ENCODE measurements at regions not wholly inside any gene's neighbourhood (a gene's known extent, or its start where the extent isn't known, plus 50 kb on each side); places are given as distances from the start of the nearest gene placed in this dataset.

DNA sequence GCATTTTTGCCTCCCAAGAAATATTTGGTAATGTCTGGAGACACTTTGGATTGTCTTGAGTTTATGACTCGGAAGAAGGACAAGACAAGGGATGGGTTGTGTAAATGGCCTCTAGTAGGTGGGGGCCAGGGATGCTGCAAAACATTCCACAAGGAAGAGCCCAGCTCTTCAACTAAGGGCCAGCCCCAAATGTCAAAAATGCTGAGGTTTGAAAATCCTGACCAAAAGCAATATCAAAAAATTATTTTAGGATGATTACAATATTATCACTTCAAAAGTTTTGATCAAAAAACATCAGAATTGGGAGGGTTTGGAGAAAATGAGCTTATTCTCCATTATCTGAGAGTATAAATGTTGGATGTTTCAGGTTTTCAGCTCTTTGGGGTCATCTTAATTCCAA lies 248.9 kb upstream of the SLC24A2 start:
- Mint-ChIP-seq H3K4me1 (peaks cover 4% of the 10 kb centered on the region), H3K27ac (no peak overlapping the region), H3K36me3 (no peaks in the 10 kb centered on the region), H3K27me3 (no peaks in the 10 kb centered on the region), H3K4me3 (no peak overlapping the region), H3K9me3 (no peaks in the 10 kb centered on the region)
- no peak for ATAC-seq

GRCh38 chr9:20033511-20033910 lies 244.7 kb upstream of the SLC24A2 start:
- H3K4me3 Mint-ChIP-seq: no peak overlapping the region
- no peaks in the 10 kb centered on the region for H3K4me1 Mint-ChIP-seq
- no peaks in the 10 kb centered on the region for H3K27me3 Mint-ChIP-seq
- no peak for ATAC-seq
- no peaks in the 10 kb centered on the region for H3K9me3 Mint-ChIP-seq
- H3K36me3 Mint-ChIP-seq: no peaks in the 10 kb centered on the region
- no peak overlapping the region for H3K27ac Mint-ChIP-seq

- Mint-ChIP-seq H3K36me3 (no peaks in the 10 kb centered on the region), H3K4me1 (no peaks in the 10 kb centered on the region), H3K9me3 (no peaks in the 10 kb centered on the region)
Observed at GRCh38 chr9:20032413-20033006, 243.7 kb upstream of the SLC24A2 start.

GRCh38 chr9:20031836-20032235 lies 243.0 kb upstream of the SLC24A2 start:
- Mint-ChIP-seq H3K27ac (no peak overlapping the region), H3K36me3 (no peaks in the 10 kb centered on the region), H3K4me1 (no peaks in the 10 kb centered on the region), H3K9me3 (no peaks in the 10 kb centered on the region), H3K4me3 (no peak overlapping the region), H3K27me3 (no peaks in the 10 kb centered on the region)
- no peak for ATAC-seq

More at GRCh38 chr9:20032413-20033006, 243.7 kb upstream of the SLC24A2 start:
- no peaks in the 10 kb centered on the region for H3K27me3 Mint-ChIP-seq
- no peak overlapping the region for H3K27ac Mint-ChIP-seq
- no peak for ATAC-seq
- H3K4me3 Mint-ChIP-seq: no peak overlapping the region

GRCh38 chr9:20030671-20031070 lies 241.8 kb upstream of the SLC24A2 start:
- Mint-ChIP-seq H3K4me3 (no peak overlapping the region), H3K9me3 (no peaks in the 10 kb centered on the region), H3K27ac (no peak overlapping the region), H3K36me3 (no peaks in the 10 kb centered on the region), H3K27me3 (no peaks in the 10 kb centered on the region), H3K4me1 (no peaks in the 10 kb centered on the region)
- ATAC-seq: no peak

GRCh38 chr9:20030221-20030620 lies 241.4 kb upstream of the SLC24A2 start:
- Mint-ChIP-seq H3K4me3 (no peak overlapping the region), H3K4me1 (no peaks in the 10 kb centered on the region), H3K27ac (no peak overlapping the region), H3K9me3 (no peaks in the 10 kb centered on the region), H3K36me3 (no peaks in the 10 kb centered on the region), H3K27me3 (no peaks in the 10 kb centered on the region)
- no peak for ATAC-seq

- H3K27ac Mint-ChIP-seq: no peak overlapping the region
- no peaks in the 10 kb centered on the region for H3K9me3 Mint-ChIP-seq
- H3K36me3 Mint-ChIP-seq: no peaks in the 10 kb centered on the region
- H3K4me3 Mint-ChIP-seq: no peak overlapping the region
- no peaks in the 10 kb centered on the region for H3K27me3 Mint-ChIP-seq
- ATAC-seq: no peak
- H3K4me1 Mint-ChIP-seq: no peaks in the 10 kb centered on the region
Observed at GRCh38 chr9:20028849-20029231, 240.0 kb upstream of the SLC24A2 start.

- no peaks in the 10 kb centered on the region for H3K9me3 Mint-ChIP-seq
- H3K4me3 Mint-ChIP-seq: no peak overlapping the region
- H3K36me3 Mint-ChIP-seq: no peaks in the 10 kb centered on the region
- ATAC-seq: no peak
- H3K27ac Mint-ChIP-seq: no peak overlapping the region
- no peaks in the 10 kb centered on the region for H3K27me3 Mint-ChIP-seq
- H3K4me1 Mint-ChIP-seq: no peaks in the 10 kb centered on the region
Observed at GRCh38 chr9:20028192-20028848, 239.5 kb upstream of the SLC24A2 start.

DNA sequence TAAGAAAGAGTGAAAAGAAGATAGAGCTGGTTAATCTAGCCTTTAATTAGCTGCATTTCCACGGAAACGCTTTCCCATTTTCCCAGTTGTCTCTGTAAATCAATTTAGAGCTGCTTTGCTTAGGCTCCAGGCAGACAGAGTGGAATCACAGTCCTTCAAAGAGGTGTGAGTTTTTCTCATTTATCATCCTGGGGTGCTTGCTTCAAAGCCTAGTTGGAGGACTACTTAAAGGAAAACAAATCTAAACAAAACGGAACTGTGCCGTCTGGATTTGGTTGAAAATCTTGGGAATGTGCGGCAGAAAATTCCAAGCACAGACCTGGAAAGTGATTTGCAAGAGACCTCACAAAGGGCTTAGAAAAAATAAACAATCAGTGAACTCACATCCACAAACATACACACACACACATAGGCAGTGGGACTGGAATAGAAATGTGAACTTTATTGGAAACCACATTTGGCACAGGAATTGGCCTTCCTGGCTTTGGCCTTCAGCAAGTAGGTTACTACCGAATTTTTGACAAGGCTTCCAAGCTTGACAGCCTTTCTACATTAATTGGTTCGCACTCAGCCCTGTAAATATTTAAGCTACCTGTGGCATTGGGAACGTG lies 235.2 kb upstream of the SLC24A2 start:
- no peak for ATAC-seq

DNA sequence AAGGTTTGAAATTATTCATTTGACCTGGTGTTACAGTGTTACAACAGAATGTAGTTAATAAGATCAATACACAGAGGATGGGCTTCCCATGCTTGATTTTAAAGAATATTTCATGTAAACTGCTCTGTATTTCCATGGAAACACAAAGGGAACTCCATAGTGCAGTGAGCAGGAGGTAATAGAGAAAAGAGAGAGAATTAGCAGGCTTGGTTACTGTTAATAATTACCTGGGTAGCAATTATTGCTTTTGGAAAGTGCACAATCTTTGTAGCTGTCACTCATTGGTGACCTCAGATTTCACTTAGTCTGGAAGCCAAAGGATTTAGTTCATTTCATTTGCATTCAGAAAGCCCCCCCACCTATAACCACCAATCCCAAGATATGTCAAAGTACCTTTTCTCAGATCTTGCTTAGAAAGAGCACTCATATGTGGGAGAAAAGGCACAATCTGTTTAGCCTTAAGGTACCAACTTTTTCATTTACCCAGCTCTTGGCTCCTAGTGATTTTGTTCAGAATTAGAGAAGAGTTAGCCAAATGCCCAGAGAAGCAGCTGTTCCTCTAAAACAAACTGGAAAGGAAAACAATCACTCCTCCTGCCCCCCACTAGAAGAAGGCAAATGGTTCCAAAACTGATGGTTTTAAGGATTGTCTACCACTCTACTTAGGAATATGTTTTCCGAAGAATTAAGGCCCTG lies 234.5 kb upstream of the SLC24A2 start:
- no peak overlapping the region for H3K27ac Mint-ChIP-seq
- no peaks in the 10 kb centered on the region for H3K4me1 Mint-ChIP-seq
- no peaks in the 10 kb centered on the region for H3K36me3 Mint-ChIP-seq
- no peak for ATAC-seq
- H3K27me3 Mint-ChIP-seq: no peaks in the 10 kb centered on the region
- H3K9me3 Mint-ChIP-seq: no peaks in the 10 kb centered on the region
- no peak overlapping the region for H3K4me3 Mint-ChIP-seq

More for the DNA sequence above, 235.2 kb upstream of the SLC24A2 start:
- Mint-ChIP-seq H3K27ac (no peak overlapping the region), H3K4me3 (no peak overlapping the region), H3K9me3 (no peaks in the 10 kb centered on the region), H3K27me3 (no peaks in the 10 kb centered on the region), H3K4me1 (no peaks in the 10 kb centered on the region), H3K36me3 (no peaks in the 10 kb centered on the region)

DNA sequence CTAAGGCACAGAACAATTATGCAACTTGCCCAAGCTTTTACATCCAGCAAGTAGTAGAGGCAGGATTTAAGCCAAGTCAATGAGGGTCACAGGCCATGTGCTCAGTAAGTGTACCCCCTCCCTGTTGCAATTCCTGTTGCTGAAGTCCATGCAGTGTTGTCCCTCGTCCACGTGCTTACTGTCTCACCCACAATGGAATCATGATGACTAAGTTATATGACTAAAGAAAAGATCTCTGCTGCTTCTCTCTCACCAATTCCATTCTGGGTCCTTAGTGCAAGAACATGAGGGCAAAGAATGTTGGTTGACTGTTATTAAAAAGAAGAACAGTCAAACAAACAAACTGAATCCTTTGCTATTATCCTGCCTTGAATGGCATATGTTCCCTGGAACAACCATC lies 233.6 kb upstream of the SLC24A2 start:
- Mint-ChIP-seq H3K9me3 (no peaks in the 10 kb centered on the region), H3K4me3 (no peak overlapping the region), H3K4me1 (no peaks in the 10 kb centered on the region), H3K27ac (no peak overlapping the region), H3K27me3 (no peaks in the 10 kb centered on the region), H3K36me3 (no peaks in the 10 kb centered on the region)
- ATAC-seq: no peak

DNA sequence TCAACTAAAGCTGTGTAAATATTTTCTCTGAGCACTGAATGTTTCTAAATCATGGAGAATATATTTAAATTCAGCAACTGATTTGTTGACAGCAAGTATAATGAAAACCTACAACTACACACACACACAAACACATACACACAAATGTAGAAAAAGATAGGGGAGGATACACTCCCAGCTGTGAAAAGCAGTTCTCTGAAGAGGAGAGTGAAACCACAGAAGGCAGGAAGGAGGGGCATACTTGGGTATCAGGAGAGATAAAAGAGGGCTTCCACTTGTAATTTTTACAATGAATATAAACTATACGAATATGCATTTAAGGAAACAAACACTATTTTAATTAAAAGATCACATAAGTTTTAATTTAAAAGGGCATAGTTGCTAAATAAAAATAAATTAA lies 227.8 kb upstream of the SLC24A2 start:
- no peaks in the 10 kb centered on the region for H3K27me3 Mint-ChIP-seq
- H3K36me3 Mint-ChIP-seq: no peaks in the 10 kb centered on the region
- no peak overlapping the region for H3K4me3 Mint-ChIP-seq
- no peak for ATAC-seq
- peaks cover 5% of the 10 kb centered on the region for H3K4me1 Mint-ChIP-seq
- no peaks in the 10 kb centered on the region for H3K9me3 Mint-ChIP-seq
- no peak overlapping the region for H3K27ac Mint-ChIP-seq

DNA sequence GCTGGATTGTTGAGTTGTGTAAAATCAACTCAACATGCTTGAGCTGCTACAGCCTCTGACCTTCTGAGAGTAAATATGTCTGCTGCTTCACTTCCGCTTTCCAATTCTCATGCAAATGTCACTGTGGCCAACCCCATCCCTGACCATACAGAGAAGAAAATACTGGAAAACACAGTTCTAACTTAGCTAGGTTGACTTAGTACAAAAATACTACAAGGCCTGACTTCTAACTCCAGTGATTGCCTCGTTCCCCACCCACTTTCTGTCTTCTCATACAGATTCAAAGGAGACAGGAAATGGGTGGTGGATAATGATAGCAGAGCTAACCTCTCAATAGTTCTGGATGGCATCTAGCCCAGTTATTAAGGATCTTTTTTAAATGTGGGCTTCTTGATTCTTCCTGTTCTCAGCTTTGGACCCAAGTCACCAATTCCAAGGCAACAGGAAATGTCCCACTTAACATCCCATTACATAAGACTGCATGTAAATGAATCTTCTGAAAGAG lies 226.6 kb upstream of the SLC24A2 start:
- H3K9me3 Mint-ChIP-seq: peaks cover 3% of the 10 kb centered on the region
- H3K27me3 Mint-ChIP-seq: no peaks in the 10 kb centered on the region
- no peak overlapping the region for H3K4me3 Mint-ChIP-seq
- ATAC-seq: peak; percentile 72
- H3K4me1 Mint-ChIP-seq: peaks cover 5% of the 10 kb centered on the region
- no peaks in the 10 kb centered on the region for H3K36me3 Mint-ChIP-seq
- H3K27ac Mint-ChIP-seq: no peak overlapping the region

GRCh38 chr9:20014168-20014567 lies 225.3 kb upstream of the SLC24A2 start:
- peaks cover 5% of the 10 kb centered on the region for H3K4me1 Mint-ChIP-seq
- H3K27me3 Mint-ChIP-seq: no peaks in the 10 kb centered on the region
- H3K36me3 Mint-ChIP-seq: no peaks in the 10 kb centered on the region
- H3K4me3 Mint-ChIP-seq: no peak overlapping the region
- peaks cover 3% of the 10 kb centered on the region for H3K9me3 Mint-ChIP-seq
- no peak overlapping the region for H3K27ac Mint-ChIP-seq
- no peak for ATAC-seq

DNA sequence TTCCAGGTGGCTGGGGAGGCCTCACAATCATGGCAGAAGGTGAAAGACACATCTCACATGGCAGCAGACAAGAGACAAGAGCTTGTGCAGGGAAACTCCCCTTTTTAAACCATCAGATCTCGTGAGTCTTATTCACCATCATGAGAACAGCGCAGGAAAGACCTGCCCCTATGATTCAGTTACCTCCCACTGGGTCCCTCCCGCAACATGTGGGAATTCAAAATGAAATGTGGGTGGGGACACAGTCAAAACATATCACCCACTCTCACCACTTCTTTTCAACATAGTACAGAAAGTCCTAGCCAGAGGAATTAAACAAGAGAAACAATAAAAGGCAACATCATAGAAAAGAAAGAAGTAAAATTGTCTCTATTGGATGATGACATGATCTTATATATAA lies 223.4 kb upstream of the SLC24A2 start:
- Mint-ChIP-seq H3K4me3 (no peak overlapping the region), H3K36me3 (no peaks in the 10 kb centered on the region), H3K4me1 (peaks cover 5% of the 10 kb centered on the region), H3K27me3 (no peaks in the 10 kb centered on the region), H3K9me3 (peaks cover 3% of the 10 kb centered on the region), H3K27ac (no peak overlapping the region)
- ATAC-seq: no peak
